Ishikawa (cell line): ENCODE measurements at regions not wholly inside any gene's neighbourhood (a gene's known extent, or its start where the extent isn't known, plus 50 kb on each side); places are given as distances from the start of the nearest gene placed in this dataset.

Source experiments
- CEBPB ChIP-seq: IDR thresholded peaks from 2 replicates; pipeline ENCODE4 v1.6.1; 2012
- EGR1 ChIP-seq: IDR thresholded peaks from 2 replicates; pipeline ENCODE4 v1.6.1; 2012
- EP300 ChIP-seq: IDR thresholded peaks from 2 replicates; pipeline ENCODE4 v1.6.1; 2012; ENCODE audit warnings: borderline replicate concordance
- FOXM1 ChIP-seq: IDR thresholded peaks from 2 replicates; pipeline ENCODE4 v1.6.1; 2012; ENCODE audit warnings: low read depth, borderline replicate concordance
- MAX ChIP-seq: IDR thresholded peaks from 2 replicates; pipeline ENCODE4 v1.6.1; 2012
- RAD21 ChIP-seq: IDR thresholded peaks from 2 replicates; pipeline ENCODE4 v1.6.1; 2012; ENCODE audit warnings: low read depth
- REST ChIP-seq: IDR thresholded peaks from 2 replicates; pipeline ENCODE4 v1.6.1; 2012; ENCODE audit warnings: low read depth, mild to moderate bottlenecking
- TAF1 ChIP-seq: IDR thresholded peaks from 2 replicates; pipeline ENCODE4 v1.6.1; 2012; ENCODE audit warnings: low read depth, mild to moderate bottlenecking
- TCF12 ChIP-seq: IDR thresholded peaks from 2 replicates; pipeline ENCODE4 v1.6.1; 2012; ENCODE audit warnings: low read depth
- TEAD4 ChIP-seq: IDR thresholded peaks from 2 replicates; pipeline ENCODE4 v1.6.1; 2012
- USF1 ChIP-seq: IDR thresholded peaks from 2 replicates; pipeline ENCODE4 v1.6.1; 2012
- YY1 ChIP-seq: IDR thresholded peaks from 2 replicates; pipeline ENCODE4 v1.6.1; 2012; ENCODE audit warnings: low read depth
- ZBTB7A ChIP-seq: IDR thresholded peaks from 2 replicates; pipeline ENCODE4 v1.6.1; 2012; ENCODE audit warnings: low read depth

GRCh38 chr9:90966480-90967144 is 165.0 kb downstream of the SYK start:
- no peak for TF ChIP-seq RAD21
- no peak for TF ChIP-seq EP300
- no peak for TF ChIP-seq TEAD4
- no peak for TF ChIP-seq CEBPB
- no peak for TF ChIP-seq ZBTB7A
- TF ChIP-seq TCF12: no peak
- TF ChIP-seq REST: no peak
- TF ChIP-seq MAX: no peak
- no peak for TF ChIP-seq USF1
- no peak for TF ChIP-seq YY1
- no peak for TF ChIP-seq FOXM1
- no peak for TF ChIP-seq EGR1
- no peak for TF ChIP-seq TAF1
